Smooth muscle cell (in vitro differentiated cells): ENCODE measurements at regions not wholly inside any gene's neighbourhood (a gene's known extent, or its start where the extent isn't known, plus 50 kb on each side); places are given as distances from the start of the nearest gene placed in this dataset.

Experiments used
- DNase-seq: peaks from one replicate; lab custom pipeline; 2025; ENCODE audit not compliant: unreplicated experiment; lab: John Stamatoyannopoulos, UW
- H2AFZ ChIP-seq: fragments of 200-600 bp; sonication (generic); 2 replicates; pipeline ENCODE4 v1.6.0; 2016; ENCODE audit warnings: antibody characterized with exemption, low read depth, mild to moderate bottlenecking
- H3F3A ChIP-seq: fragments of 200-600 bp; sonication (generic); 2 replicates; pipeline ENCODE4 v1.6.0; 2017; ENCODE audit warnings: antibody characterized with exemption, low read depth
- H3K27ac ChIP-seq: fragments of 200-600 bp; sonication (generic); 2 replicates; pipeline ENCODE4 v1.5.1; 2016; ENCODE audit warnings: low read depth, mild to moderate bottlenecking
- H3K27me3 ChIP-seq: fragments of 200-600 bp; sonication (generic); 2 replicates; pipeline ENCODE4 v1.6.1; 2016; ENCODE audit warnings: low read depth, mild to moderate bottlenecking
- H3K36me3 ChIP-seq: fragments of 200-600 bp; sonication (generic); 2 replicates; pipeline ENCODE4 v1.5.1; 2016; ENCODE audit warnings: low read depth
- H3K4me1 ChIP-seq: fragments of 200-600 bp; sonication (generic); 2 replicates; pipeline ENCODE4 v1.5.1; 2016; ENCODE audit warnings: low read depth
- H3K4me2 ChIP-seq: fragments of 200-600 bp; sonication (generic); 2 replicates; pipeline ENCODE4 v1.6.0; 2016; ENCODE audit warnings: mild to moderate bottlenecking
- H3K4me3 ChIP-seq: fragments of 200-600 bp; sonication (generic); 2 replicates; pipeline ENCODE4 v1.5.1; 2016; ENCODE audit warnings: mild to moderate bottlenecking
- H3K79me2 ChIP-seq: fragments of 200-600 bp; sonication (generic); 2 replicates; pipeline ENCODE4 v1.6.0; 2016; ENCODE audit warnings: low read depth, mild to moderate bottlenecking
- H3K9ac ChIP-seq: fragments of 200-600 bp; sonication (generic); 2 replicates; pipeline ENCODE4 v1.6.0; 2016; ENCODE audit warnings: low read depth
- H3K9me3 ChIP-seq: fragments of 200-600 bp; sonication (generic); replicated peaks from 2 replicates; pipeline ENCODE4 v1.5.1; 2016; ENCODE audit warnings: low read depth
- H4K20me1 ChIP-seq: fragments of 200-600 bp; sonication (generic); 2 replicates; pipeline ENCODE4 v1.6.0; 2016; ENCODE audit warnings: low read depth
- WGBS: methylation state at CpG from one replicate; pipeline ENCODE4 v1.1.7; 2016; ENCODE audit warnings: low lambda C conversion rate; 5-methylcytosine and 5-hydroxymethylcytosine counted together
- TF ChIP-seq, protein P1 (sequence below): fragments of 200-600 bp; sonication (generic); IDR thresholded peaks from 2 replicates; pipeline ENCODE4 v1.5.1; 2017; ENCODE audit warnings: borderline replicate concordance, mild to moderate bottlenecking, antibody characterized with exemption; ENCODE audit not compliant: insufficient read depth, poor library complexity, severe bottlenecking

DNA sequence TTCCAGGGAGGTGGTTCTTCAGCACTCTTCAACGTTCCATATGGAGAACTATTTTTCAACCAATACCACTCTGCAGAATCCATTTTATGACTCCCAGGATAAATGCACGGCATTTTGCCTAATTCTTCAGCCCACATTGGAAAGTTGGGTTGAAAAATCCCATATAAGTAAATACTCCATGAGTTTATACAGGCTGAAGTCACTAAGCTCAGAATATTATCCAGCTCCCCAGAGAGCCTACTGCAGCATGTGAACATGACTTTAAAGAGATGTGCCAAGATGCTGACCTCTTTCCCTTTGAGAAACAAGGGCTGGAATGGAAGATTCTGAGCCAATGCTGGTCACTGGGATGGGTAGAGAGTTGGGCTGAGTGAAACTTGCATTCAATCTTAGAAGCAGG, 111.9 kb upstream of the SLIT3 start:
- H3F3A ChIP-seq: no peaks in the 10 kb centered on the region
- WGBS: 43% methylated on average over 2 of the region's 2 CpGs
- DNase-seq: no peak
- no peaks in the 10 kb centered on the region for H3K79me2 ChIP-seq
- H3K9ac ChIP-seq: no peak overlapping the region
- TF ChIP-seq, protein P1, sequence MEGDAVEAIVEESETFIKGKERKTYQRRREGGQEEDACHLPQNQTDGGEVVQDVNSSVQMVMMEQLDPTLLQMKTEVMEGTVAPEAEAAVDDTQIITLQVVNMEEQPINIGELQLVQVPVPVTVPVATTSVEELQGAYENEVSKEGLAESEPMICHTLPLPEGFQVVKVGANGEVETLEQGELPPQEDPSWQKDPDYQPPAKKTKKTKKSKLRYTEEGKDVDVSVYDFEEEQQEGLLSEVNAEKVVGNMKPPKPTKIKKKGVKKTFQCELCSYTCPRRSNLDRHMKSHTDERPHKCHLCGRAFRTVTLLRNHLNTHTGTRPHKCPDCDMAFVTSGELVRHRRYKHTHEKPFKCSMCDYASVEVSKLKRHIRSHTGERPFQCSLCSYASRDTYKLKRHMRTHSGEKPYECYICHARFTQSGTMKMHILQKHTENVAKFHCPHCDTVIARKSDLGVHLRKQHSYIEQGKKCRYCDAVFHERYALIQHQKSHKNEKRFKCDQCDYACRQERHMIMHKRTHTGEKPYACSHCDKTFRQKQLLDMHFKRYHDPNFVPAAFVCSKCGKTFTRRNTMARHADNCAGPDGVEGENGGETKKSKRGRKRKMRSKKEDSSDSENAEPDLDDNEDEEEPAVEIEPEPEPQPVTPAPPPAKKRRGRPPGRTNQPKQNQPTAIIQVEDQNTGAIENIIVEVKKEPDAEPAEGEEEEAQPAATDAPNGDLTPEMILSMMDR: no peak
- no peak overlapping the region for H2AFZ ChIP-seq
- no peaks in the 10 kb centered on the region for H3K9me3 ChIP-seq
- H3K27ac ChIP-seq: no peak overlapping the region
- no peak overlapping the region for H3K4me2 ChIP-seq
- no peaks in the 10 kb centered on the region for H3K27me3 ChIP-seq
- H4K20me1 ChIP-seq: no peaks in the 10 kb centered on the region
- peaks cover 15% of the 10 kb centered on the region for H3K4me1 ChIP-seq
- H3K36me3 ChIP-seq: no peaks in the 10 kb centered on the region
- H3K4me3 ChIP-seq: no peak overlapping the region

DNA sequence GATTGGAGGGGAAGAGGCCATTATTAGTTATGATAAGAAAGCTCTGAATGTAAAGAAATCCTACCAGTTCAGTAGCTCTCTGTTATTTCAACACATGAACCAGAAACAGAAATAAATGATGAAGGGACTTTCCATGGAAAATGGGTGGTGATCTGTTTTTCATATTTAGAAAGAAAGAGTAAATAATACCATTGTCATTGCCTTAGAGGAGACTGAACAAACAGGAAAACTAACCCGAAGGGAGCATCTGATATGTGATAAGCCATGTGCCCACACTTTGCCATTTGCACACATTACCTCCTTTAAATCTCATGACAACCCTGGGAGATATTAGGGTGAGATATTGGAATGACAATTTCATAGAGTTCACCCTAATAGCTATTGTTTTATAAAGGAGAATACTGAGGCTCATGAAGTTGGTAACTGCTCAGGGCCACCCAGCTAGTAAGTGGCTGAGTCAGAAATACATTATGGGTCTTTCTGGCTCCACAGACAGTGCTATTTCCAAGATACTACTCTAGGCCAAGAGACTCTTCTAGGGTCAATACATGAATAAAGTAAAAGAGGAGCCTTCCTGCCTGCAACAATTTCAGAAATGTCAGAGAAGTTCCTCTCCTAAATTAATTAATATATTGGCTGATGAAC, 111.0 kb upstream of the SLIT3 start:
- Histone ChIP-seq H2AFZ (no peak overlapping the region), H3K9ac (no peak overlapping the region), H3K36me3 (no peaks in the 10 kb centered on the region), H3F3A (no peaks in the 10 kb centered on the region), H3K27me3 (no peaks in the 10 kb centered on the region), H4K20me1 (no peaks in the 10 kb centered on the region), H3K9me3 (no peaks in the 10 kb centered on the region), H3K4me2 (no peak overlapping the region), H3K79me2 (no peaks in the 10 kb centered on the region), H3K27ac (no peak overlapping the region), H3K4me1 (peaks cover 15% of the 10 kb centered on the region), H3K4me3 (no peak overlapping the region)
- 55% methylated on average over 1 of the region's 1 CpG for WGBS
- TF ChIP-seq, protein P1: no peak
- no peak for DNase-seq

DNA sequence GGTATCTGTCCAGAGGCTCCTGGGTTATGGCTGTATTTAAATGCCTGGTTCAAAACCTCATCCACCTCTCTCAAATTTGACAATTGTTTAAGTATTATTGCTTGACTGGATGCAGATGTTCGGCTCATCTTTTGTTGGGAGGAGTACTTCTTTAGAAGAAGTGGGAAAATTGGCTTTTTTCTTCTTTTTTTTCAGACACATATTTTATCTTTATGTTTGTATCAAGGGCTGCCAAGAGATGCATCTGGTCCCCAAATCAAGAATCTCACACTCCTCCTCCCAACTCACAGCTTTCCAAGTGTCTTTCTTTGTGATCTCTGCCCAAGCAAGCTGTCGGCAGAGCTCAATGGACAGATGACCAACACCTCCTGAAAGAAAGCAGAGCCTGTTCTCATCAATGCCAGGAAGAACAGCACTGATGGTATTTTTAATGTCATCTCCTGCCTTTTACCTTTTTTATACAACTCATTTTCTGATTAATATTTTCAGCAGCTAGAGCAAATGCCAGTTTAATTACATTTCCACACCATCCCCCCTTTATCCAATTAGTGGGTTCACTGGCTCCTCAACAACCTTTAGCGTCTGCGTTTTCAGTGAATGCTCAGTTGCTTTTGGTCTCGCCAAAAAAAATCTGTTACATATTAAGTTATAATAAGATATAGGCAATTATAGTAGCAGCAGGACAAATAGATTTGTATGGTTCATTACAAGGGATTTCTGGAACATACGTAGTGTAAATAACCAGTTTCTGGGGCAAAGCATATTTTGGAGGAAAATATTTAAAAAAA, 110.3 kb upstream of the SLIT3 start:
- 84% methylated on average over 6 of the region's 6 CpGs for WGBS
- H3K4me1 ChIP-seq: peaks cover 9% of the 10 kb centered on the region
- no peak overlapping the region for H3K4me2 ChIP-seq
- TF ChIP-seq, protein P1: no peak
- no peak overlapping the region for H3K9ac ChIP-seq
- H3K79me2 ChIP-seq: no peaks in the 10 kb centered on the region
- no peaks in the 10 kb centered on the region for H3K36me3 ChIP-seq
- no peaks in the 10 kb centered on the region for H4K20me1 ChIP-seq
- H3K27ac ChIP-seq: no peak overlapping the region
- no peaks in the 10 kb centered on the region for H3F3A ChIP-seq
- H2AFZ ChIP-seq: no peak overlapping the region
- H3K9me3 ChIP-seq: no peaks in the 10 kb centered on the region
- no peak overlapping the region for H3K4me3 ChIP-seq
- DNase-seq: no peak
- H3K27me3 ChIP-seq: no peaks in the 10 kb centered on the region

DNA sequence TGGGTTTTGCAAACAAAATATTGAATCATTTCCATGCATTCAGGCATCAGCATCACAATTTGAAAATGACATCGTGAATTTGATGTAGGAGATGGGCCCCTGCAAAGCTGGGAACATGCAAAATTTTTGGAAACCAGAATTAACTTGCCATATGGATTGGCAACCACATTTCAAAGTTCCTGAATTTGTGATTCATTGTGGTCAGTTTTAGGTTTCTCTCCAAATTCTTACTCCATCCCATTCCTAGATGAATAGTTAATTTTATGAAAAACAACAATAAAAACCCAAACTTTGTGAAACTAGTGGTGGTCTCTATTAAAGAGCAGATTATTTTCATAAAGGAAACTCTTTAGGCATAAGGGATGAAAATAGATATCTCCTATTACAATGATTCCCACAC, 107.8 kb upstream of the SLIT3 start:
- WGBS: 75% methylated on average over 1 of the region's 1 CpG
- Histone ChIP-seq H3K4me2 (no peak overlapping the region), H3K9me3 (no peaks in the 10 kb centered on the region), H3K4me3 (no peak overlapping the region), H3K27me3 (no peaks in the 10 kb centered on the region), H3K27ac (no peak overlapping the region), H3K79me2 (no peaks in the 10 kb centered on the region), H3K9ac (no peak overlapping the region), H3K4me1 (peaks cover 3% of the 10 kb centered on the region), H3F3A (no peaks in the 10 kb centered on the region), H2AFZ (no peak overlapping the region), H4K20me1 (no peaks in the 10 kb centered on the region), H3K36me3 (no peaks in the 10 kb centered on the region)
- DNase-seq: no peak
- TF ChIP-seq, protein P1: no peak
